HL-60 (cell line): ENCODE measurements at regions not wholly inside any gene's neighbourhood (a gene's known extent, or its start where the extent isn't known, plus 50 kb on each side); places are given as distances from the start of the nearest gene placed in this dataset.

Source experiments
- CTCF ChIP-seq: IDR thresholded peaks from one replicate; pipeline ENCODE4 v1.5.1; 2011; ENCODE audit warnings: low read length, control low read depth, inconsistent platforms; ENCODE audit not compliant: insufficient read depth
- GABPA ChIP-seq: IDR thresholded peaks from 2 replicates; pipeline ENCODE4 v1.6.1; 2012; ENCODE audit warnings: low read depth
- POLR2AphosphoS5 ChIP-seq: IDR thresholded peaks from 2 replicates; pipeline ENCODE4 v1.6.1; 2012; ENCODE audit warnings: low read depth
- REST ChIP-seq: IDR thresholded peaks from 2 replicates; pipeline ENCODE4 v1.6.1; 2012; ENCODE audit warnings: low read depth; ENCODE audit not compliant: insufficient replicate concordance

GRCh38 chr2:198328454-198328853 lies 524.1 kb downstream of the PLCL1 start:
- TF ChIP-seq CTCF (no peak), POLR2AphosphoS5 (no peak), REST (no peak), GABPA (no peak)
